Psoas muscle (tissue), 7 donors: ENCODE measurements at regions not wholly inside any gene's neighbourhood (a gene's known extent, or its start where the extent isn't known, plus 50 kb on each side); places are given as distances from the start of the nearest gene placed in this dataset.

Source experiments
- ATAC-seq, 4 donors: fragments of 200-7000 bp; cut with Tn5 transposase; one replicate each; pipeline ENCODE4 v1.9.1; 2020; ENCODE audit warnings: moderate library complexity in 3 of 4, mild to moderate bottlenecking in 2 of 4
- DNase-seq, 2 donors: peaks; one replicate each; pipeline ENCODE4 v3.0.0-alpha.2; 2020
- H3K27ac ChIP-seq: fragments of 200-600 bp; one replicate; pipeline ENCODE4 v1.8.0; 2022
- H3K27me3 ChIP-seq, 3 donors: fragments of 200-600 bp in 1 of 3; one replicate each; pipeline versions ENCODE4 v1.6.1 to v1.8.0; 2013 to 2022; ENCODE audit warnings: low read length in 2 of 3, mild to moderate bottlenecking in 2 of 3, moderate library complexity in 1 of 3; ENCODE audit not compliant: insufficient read depth in 3 of 3
- H3K36me3 ChIP-seq, 2 donors: fragments of 200-600 bp in 1 of 2; one replicate each; pipeline versions ENCODE4 v1.6.1 to v1.8.0; 2013 to 2022; ENCODE audit warnings: low read depth in 1 of 2, mild to moderate bottlenecking in 1 of 2, moderate library complexity in 1 of 2; ENCODE audit not compliant: insufficient read depth in 1 of 2
- H3K4me1 ChIP-seq: fragments of 200-600 bp; one replicate; pipeline ENCODE4 v1.8.0; 2022
- H3K4me3 ChIP-seq: fragments of 200-600 bp; one replicate; pipeline ENCODE4 v1.8.0; 2022; ENCODE audit warnings: mild to moderate bottlenecking
- H3K9me3 ChIP-seq: fragments of 200-600 bp; one replicate; pipeline ENCODE4 v1.8.0; 2022
- CTCF ChIP-seq: fragments of 200-600 bp; IDR thresholded peaks from one replicate; pipeline ENCODE4 v1.8.0; 2022; ENCODE audit warnings: antibody characterized with exemption
- WGBS, 3 donors: extraction: QIAGEN DNeasy Blood & Tissue Kit; methylation state at CpG; one replicate each; pipeline versions ENCODE4 v1.1.6 to v1.1.7; 2013; 5-methylcytosine and 5-hydroxymethylcytosine counted together
- intact Hi-C, 2 donors: fragments of 100-400 bp; cut with DNase I; formaldehyde crosslinking; loops; one replicate each; pipeline versions ENCODE4 v1.11.0 to v1.14.2; 2022
- donor health status: healthy with polysubstance abuse.
- donor health status: DM: no; HTN: no; CAD: no; lungs with moderate emphysema.
- donor health status: Bipolar disorder and iron deficiency.
- donor health status: healthy.
- donor health status: DM: yes; HTN: yes; CAD: no.
- donor health status: DM: no; HTN: no; CAD: no.
- donor health status: DM: yes; HTN: yes; CAD: no.

GRCh38 chr12:87667378-87667777, 361.8 kb downstream of the C12orf50 start:
- no peak for ATAC-seq
- TF ChIP-seq CTCF, result no peak
- no peaks in the 10 kb centered on the region for H3K4me1 ChIP-seq
- DNase-seq, result no peak
- no peak overlapping the region for H3K4me3 ChIP-seq
- intact Hi-C loops, result no loop called here
- H3K27me3 ChIP-seq, result no peaks in the 10 kb centered on the region
- no peaks in the 10 kb centered on the region for H3K9me3 ChIP-seq
- H3K27ac ChIP-seq, result no peak overlapping the region
- WGBS, 3 donors, result 49 to 55% (median 51%) methylated on average over 2 of the region's 2 CpGs
- H3K36me3 ChIP-seq, result no peaks in the 10 kb centered on the region

- Histone ChIP-seq H3K9me3 (no peaks in the 10 kb centered on the region), H3K27me3 (no peaks in the 10 kb centered on the region), H3K4me1 (no peaks in the 10 kb centered on the region), H3K36me3 (no peaks in the 10 kb centered on the region), H3K4me3 (no peak overlapping the region), H3K27ac (no peak overlapping the region)
- DNase-seq, result no peak
- peak in 1 of 4 donors; percentile 13 for ATAC-seq
- 53 to 69% (median 59%) methylated on average over 5 of the region's 5 CpGs for WGBS, 3 donors
- TF ChIP-seq CTCF, result no peak
- intact Hi-C loops, result no loop called here
Measured at GRCh38 chr12:87661786-87662377, 367.3 kb downstream of the C12orf50 start.

- no peak overlapping the region for H3K27ac ChIP-seq
- no peak overlapping the region for H3K4me3 ChIP-seq
- H3K4me1 ChIP-seq, result no peaks in the 10 kb centered on the region
- no peaks in the 10 kb centered on the region for H3K27me3 ChIP-seq
- no peak for DNase-seq
- ATAC-seq, result no peak
- intact Hi-C loops, result no loop called here
- H3K9me3 ChIP-seq, result no peaks in the 10 kb centered on the region
- no peaks in the 10 kb centered on the region for H3K36me3 ChIP-seq
- 48 to 57% (median 56%) methylated on average over 2 of the region's 2 CpGs for WGBS, 3 donors
- TF ChIP-seq CTCF, result no peak
Measured at GRCh38 chr12:87660987-87661774, 368.0 kb downstream of the C12orf50 start.

- Histone ChIP-seq H3K4me3 (no peak overlapping the region), H3K27me3 (no peaks in the 10 kb centered on the region), H3K4me1 (no peaks in the 10 kb centered on the region), H3K36me3 (no peaks in the 10 kb centered on the region), H3K9me3 (no peaks in the 10 kb centered on the region), H3K27ac (no peak overlapping the region)
- DNase-seq (no peak), ATAC-seq (no peak)
- intact Hi-C loops, result no loop called here
- 77 to 90% (median 84%) methylated on average over 2 of the region's 2 CpGs for WGBS, 3 donors
- no peak for TF ChIP-seq CTCF
Measured at GRCh38 chr12:87660291-87660690, 368.9 kb downstream of the C12orf50 start.
